ENCODE measurements at regions not wholly inside any gene's neighbourhood (a gene's known extent, or its start where the extent isn't known, plus 50 kb on each side); places are given as distances from the start of the nearest gene placed in this dataset.
"Not testable (repeated sequence)": the region's sequence is repeated elsewhere in the genome, so short reads cannot be mapped to it uniquely, and the experiment has no call there.

GRCh38 chrX:63160340-63160739, 190.8 kb downstream of the SPIN4 start:
- intact Hi-C loops (cut with DNase I); H3K4me3 ChIP-seq; H3K4me1 ChIP-seq; H3K27ac ChIP-seq; ATAC-seq; H3K27me3 ChIP-seq (ENCODE audit: insufficient read depth in 3 of 3, low read length in 2 of 3); H3K9me3 ChIP-seq; DNase-seq; H3K36me3 ChIP-seq (ENCODE audit: insufficient read depth in 1 of 2, low read depth in 1 of 2): not testable (repeated sequence)
- no CpG with 5 or more reads among the region's 1 CpG for WGBS, 3 donors

- DNase-seq; intact Hi-C loops (cut with DNase I); H3K9me3 ChIP-seq; H3K27ac ChIP-seq; H3K27me3 ChIP-seq (ENCODE audit: insufficient read depth in 3 of 3, low read length in 2 of 3); H3K36me3 ChIP-seq (ENCODE audit: insufficient read depth in 1 of 2, low read depth in 1 of 2); ATAC-seq; H3K4me1 ChIP-seq; H3K4me3 ChIP-seq: not testable (repeated sequence)
- WGBS, 3 donors = no CpG with 5 or more reads among the region's 10 CpGs
Measured at GRCh38 chrX:63145526-63145925, 205.6 kb downstream of the SPIN4 start.

GRCh38 chrX:63142588-63142987, 208.5 kb downstream of the SPIN4 start:
- intact Hi-C loops (cut with DNase I) = not testable (repeated sequence)

GRCh38 chrX:63135859-63136258, 215.3 kb downstream of the SPIN4 start:
- H3K9me3 ChIP-seq; H3K27me3 ChIP-seq (ENCODE audit: insufficient read depth in 3 of 3, low read length in 2 of 3); ATAC-seq; H3K4me1 ChIP-seq; intact Hi-C loops (cut with DNase I); H3K4me3 ChIP-seq; H3K27ac ChIP-seq; H3K36me3 ChIP-seq (ENCODE audit: insufficient read depth in 1 of 2, low read depth in 1 of 2); DNase-seq: not testable (repeated sequence)
- no CpG with 5 or more reads among the region's 2 CpGs for WGBS, 3 donors

More at GRCh38 chrX:63142588-63142987, 208.5 kb downstream of the SPIN4 start:
- ATAC-seq; H3K27ac ChIP-seq; H3K36me3 ChIP-seq (ENCODE audit: insufficient read depth in 1 of 2, low read depth in 1 of 2); H3K9me3 ChIP-seq; H3K4me1 ChIP-seq; DNase-seq; H3K27me3 ChIP-seq (ENCODE audit: insufficient read depth in 3 of 3, low read length in 2 of 3); H3K4me3 ChIP-seq: not testable (repeated sequence)
- WGBS, 3 donors = no CpG with 5 or more reads among the region's 2 CpGs

GRCh38 chrX:63128509-63128908, 222.6 kb downstream of the SPIN4 start:
- Histone ChIP-seq H3K4me1 (no peaks in the 10 kb centered on the region), H3K9me3 (peaks cover 5% of the 10 kb centered on the region), H3K27me3 (ENCODE audit: insufficient read depth in 3 of 3, low read length in 2 of 3) (peaks cover 0 to 3% (median 0%) of the 10 kb centered on the region in 3 donors), H3K4me3 (no peak overlapping the region), H3K27ac (no peak overlapping the region), H3K36me3 (ENCODE audit: insufficient read depth in 1 of 2, low read depth in 1 of 2) (no peaks in the 10 kb centered on the region)
- intact Hi-C loops (cut with DNase I) = no loop called here
- WGBS, 3 donors = 3 to 4% (median 4%) methylated on average over 2 of the region's 2 CpGs
- ATAC-seq = no peak
- no peak for DNase-seq
- TF ChIP-seq CTCF (IDR thresholded peaks at IDR 0.05) = peak; percentile 52

GRCh38 chrX:63115196-63115595, 235.9 kb downstream of the SPIN4 start:
- TF ChIP-seq CTCF (IDR thresholded peaks at IDR 0.05) = no peak
- Histone ChIP-seq H3K27ac (no peak overlapping the region), H3K36me3 (ENCODE audit: insufficient read depth in 1 of 2, low read depth in 1 of 2) (no peaks in the 10 kb centered on the region), H3K4me3 (no peak overlapping the region), H3K9me3 (no peaks in the 10 kb centered on the region), H3K27me3 (ENCODE audit: insufficient read depth in 3 of 3, low read length in 2 of 3) (no peaks in the 10 kb centered on the region), H3K4me1 (no peaks in the 10 kb centered on the region)
- no peak for DNase-seq
- intact Hi-C loops (cut with DNase I) = no loop called here
- 8 to 14% (median 10%) methylated on average over 1 of the region's 1 CpG for WGBS, 3 donors
- no peak for ATAC-seq

Measured in psoas muscle (tissue), 7 donors.